Caco-2 (cell line): ENCODE measurements at regions not wholly inside any gene's neighbourhood (a gene's known extent, or its start where the extent isn't known, plus 50 kb on each side); places are given as distances from the start of the nearest gene placed in this dataset.

Experiments used
- BruUV-seq: library from RNA; stranded (reverse); fragments of 400-500 nt; replicated peaks from 2 replicates; lab custom pipeline; 2021; lab: Mats Ljungman, UMichigan
- CTCF ChIA-PET: fragments of 300-600 bp; sonication (Branson Sonifier 250); formaldehyde crosslinking; loops from one replicate; lab custom pipeline; 2022; ENCODE audit warnings: antibody characterized with exemption; lab: Charles Lee
- POLR2A ChIA-PET: fragments of 300-600 bp; sonication (Branson Sonifier 250); formaldehyde crosslinking; loops from one replicate; lab custom pipeline; 2022; ENCODE audit warnings: antibody characterized with exemption; lab: Charles Lee
- DNase-seq, 2 experiments: peaks; one replicate each; pipeline versions ENCODE4 v3.0.0 to v3.0.0-alpha.2; 2020 to 2022
- H3K27me3 ChIP-seq: replicated peaks from 2 replicates; pipeline ENCODE4 v1.6.0; 2011; ENCODE audit warnings: low read length; ENCODE audit not compliant: control insufficient read depth, insufficient read depth
- H3K36me3 ChIP-seq: 2 replicates; pipeline ENCODE4 v1.5.1; 2011; ENCODE audit warnings: low read length; ENCODE audit not compliant: control insufficient read depth, insufficient read depth
- H3K4me1 ChIP-seq: fragments of 250-450 bp; sonication (Bioruptor Pico); 2 replicates; pipeline ENCODE4 v1.5.1; 2020; ENCODE audit warnings: mild to moderate bottlenecking
- H3K4me3 ChIP-seq: 2 replicates; pipeline ENCODE4 v1.5.1; 2011; ENCODE audit warnings: low read depth, mild to moderate bottlenecking, control low read depth, low read length
- H3K9me3 ChIP-seq: fragments of 250-450 bp; sonication (Bioruptor Pico); 2 replicates; pipeline ENCODE4 v1.5.1; 2020; ENCODE audit warnings: mild to moderate bottlenecking, moderate library complexity
- H3K27ac Mint-ChIP-seq: one replicate; pipeline ENCODE4 v1.8.0; 2022; ENCODE audit warnings: mixed read lengths; ENCODE audit not compliant: unreplicated experiment
- H3K27me3 Mint-ChIP-seq: one replicate; pipeline ENCODE4 v1.8.0; 2022; ENCODE audit warnings: mixed read lengths; ENCODE audit not compliant: insufficient read depth, unreplicated experiment
- H3K36me3 Mint-ChIP-seq: one replicate; pipeline ENCODE4 v1.8.0; 2022; ENCODE audit warnings: mild to moderate bottlenecking, mixed read lengths; ENCODE audit not compliant: insufficient read depth, unreplicated experiment
- H3K4me1 Mint-ChIP-seq: one replicate; pipeline ENCODE4 v1.8.0; 2022; ENCODE audit warnings: low read depth, mixed read lengths; ENCODE audit not compliant: unreplicated experiment
- H3K4me3 Mint-ChIP-seq: one replicate; pipeline ENCODE4 v1.8.0; 2022; ENCODE audit warnings: mild to moderate bottlenecking, moderate library complexity, mixed read lengths; ENCODE audit not compliant: unreplicated experiment
- H3K9me3 Mint-ChIP-seq: one replicate; pipeline ENCODE4 v1.8.0; 2022; ENCODE audit warnings: mixed read lengths; ENCODE audit not compliant: unreplicated experiment
- CTCF ChIP-seq, 2 experiments: fragments of 200-600 bp in 1 of 2; IDR thresholded peaks; 1 replicate in 1 of 2; 2 replicates in 1 of 2; pipeline versions ENCODE4 v1.5.1 to v1.8.0; 2011 to 2022; ENCODE audit warnings: antibody characterized with exemption in 1 of 2, control low read depth in 1 of 2, inconsistent platforms in 1 of 2, low read depth in 1 of 2, low read length in 1 of 2, mild to moderate bottlenecking in 1 of 2, moderate library complexity in 1 of 2; ENCODE audit not compliant: insufficient read depth in 1 of 2, severe bottlenecking in 1 of 2, unreplicated experiment in 1 of 2
- intact Hi-C: fragments of 100-400 bp; cut with micrococcal nuclease; formaldehyde crosslinking; loops from one replicate; pipeline ENCODE4 v1.10.0; 2022; ENCODE audit not compliant: unreplicated experiment

- intact Hi-C loops: no loop called here
- TF ChIP-seq CTCF (IDR thresholded peaks at IDR 0.05; ENCODE audit: insufficient read depth in 1 of 2, low read depth in 1 of 2, low read length in 1 of 2, severe bottlenecking in 1 of 2, unreplicated experiment in 1 of 2): no peak
- Histone ChIP-seq H3K4me3 (no peak overlapping the region), H3K27me3 (no peaks in the 10 kb centered on the region), H3K36me3 (no peaks in the 10 kb centered on the region), H3K4me1 (no peaks in the 10 kb centered on the region), H3K9me3 (no peaks in the 10 kb centered on the region)
- BruUV-seq: no TSS peak
- ChIA-PET CTCF (no interaction called here), POLR2A (no interaction called here)
- no peak for DNase-seq
- Mint-ChIP-seq H3K27me3 (peaks cover 2% of the 10 kb centered on the region), H3K27ac (no peak overlapping the region), H3K9me3 (no peaks in the 10 kb centered on the region), H3K4me1 (no peaks in the 10 kb centered on the region), H3K4me3 (no peak overlapping the region), H3K36me3 (no peaks in the 10 kb centered on the region)
These were observed 167.8 kb downstream of the PCDH10 start for GRCh38 chr4:133316909-133317308.

- no peaks in the 10 kb centered on the region for H3K36me3 ChIP-seq
- intact Hi-C loops: no loop called here
- H3K4me1 Mint-ChIP-seq: no peaks in the 10 kb centered on the region
- H3K9me3 Mint-ChIP-seq: no peaks in the 10 kb centered on the region
- no TSS peak for BruUV-seq
- no peak for DNase-seq
- ChIA-PET POLR2A (no interaction called here), CTCF (no interaction called here)
- no peak for TF ChIP-seq CTCF (IDR thresholded peaks at IDR 0.05; ENCODE audit: insufficient read depth in 1 of 2, low read depth in 1 of 2, low read length in 1 of 2, severe bottlenecking in 1 of 2, unreplicated experiment in 1 of 2)
- no peak overlapping the region for H3K4me3 ChIP-seq
- no peak overlapping the region for H3K4me3 Mint-ChIP-seq
- no peaks in the 10 kb centered on the region for H3K9me3 ChIP-seq
- peaks cover 2% of the 10 kb centered on the region for H3K27me3 Mint-ChIP-seq
- H3K27me3 ChIP-seq: no peaks in the 10 kb centered on the region
- H3K36me3 Mint-ChIP-seq: no peaks in the 10 kb centered on the region
- H3K4me1 ChIP-seq: no peaks in the 10 kb centered on the region
- H3K27ac Mint-ChIP-seq: no peak overlapping the region
These were observed 165.9 kb downstream of the PCDH10 start for GRCh38 chr4:133314991-133315390.

- BruUV-seq: no TSS peak
- Histone ChIP-seq H3K36me3 (no peaks in the 10 kb centered on the region), H3K27me3 (no peaks in the 10 kb centered on the region), H3K4me1 (no peaks in the 10 kb centered on the region), H3K4me3 (no peak overlapping the region), H3K9me3 (no peaks in the 10 kb centered on the region)
- POLR2A ChIA-PET: no interaction called here
- no peaks in the 10 kb centered on the region for H3K27me3 Mint-ChIP-seq
- no peaks in the 10 kb centered on the region for H3K9me3 Mint-ChIP-seq
- DNase-seq: no peak
- no peak overlapping the region for H3K4me3 Mint-ChIP-seq
- intact Hi-C loops: no loop called here
- CTCF ChIA-PET: no interaction called here
- H3K27ac Mint-ChIP-seq: no peak overlapping the region
- no peaks in the 10 kb centered on the region for H3K36me3 Mint-ChIP-seq
- H3K4me1 Mint-ChIP-seq: no peaks in the 10 kb centered on the region
- TF ChIP-seq CTCF (IDR thresholded peaks at IDR 0.05; ENCODE audit: insufficient read depth in 1 of 2, low read depth in 1 of 2, low read length in 1 of 2, severe bottlenecking in 1 of 2, unreplicated experiment in 1 of 2): no peak
These were observed 138.3 kb downstream of the PCDH10 start for GRCh38 chr4:133287396-133287795.
